NCI-H510A (cell line): ENCODE measurements at regions not wholly inside any gene's neighbourhood (a gene's known extent, or its start where the extent isn't known, plus 50 kb on each side); places are given as distances from the start of the nearest gene placed in this dataset.

Source experiments
- DNase-seq: peaks from one replicate; lab custom pipeline; 2025; lab: John Stamatoyannopoulos, UW

DNA sequence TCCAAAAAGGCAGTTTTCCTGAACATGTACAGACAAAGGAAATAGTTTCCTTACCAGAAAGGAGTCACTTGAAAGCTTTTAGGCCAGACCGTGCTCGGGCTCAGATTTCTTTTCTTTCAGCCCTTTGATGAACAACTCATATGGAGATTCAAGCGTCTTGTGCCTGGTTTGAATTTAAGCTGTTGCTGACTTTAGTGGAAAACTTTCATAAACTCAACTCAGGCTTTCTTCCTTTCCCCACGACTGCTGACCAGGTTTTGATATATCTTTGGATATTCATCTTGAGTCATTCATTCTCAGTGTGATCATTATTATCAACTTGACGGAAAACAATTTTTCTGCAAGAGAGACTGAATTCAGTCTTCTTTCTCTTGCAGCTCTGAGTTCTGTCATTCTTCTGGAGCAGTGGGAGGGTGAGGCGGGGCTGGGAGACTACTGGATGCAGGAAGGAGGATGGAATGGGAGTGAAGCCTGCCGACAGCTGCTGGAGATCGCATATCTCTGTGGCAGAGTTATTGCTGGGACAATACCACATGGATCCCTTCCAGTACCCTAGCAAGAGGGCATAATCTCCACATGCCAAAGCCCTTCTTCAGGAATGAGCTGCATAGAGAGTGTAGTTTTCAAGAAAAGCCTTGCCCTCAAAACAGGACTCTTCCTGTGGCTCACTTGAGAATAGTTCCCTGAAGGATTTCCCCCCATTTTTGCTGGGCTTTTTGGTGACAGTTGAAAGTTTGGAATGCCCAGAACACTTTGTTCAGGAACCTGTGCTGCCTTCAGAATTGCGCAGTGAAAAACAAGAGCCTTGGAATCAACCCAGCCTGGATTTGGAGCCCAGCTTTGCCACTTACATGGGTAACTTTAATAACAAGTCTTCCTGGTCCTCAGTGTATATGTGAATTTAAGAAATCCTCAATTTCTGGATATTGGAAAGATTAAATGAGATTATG lies 364.4 kb downstream of the ZNF521 start:
- DNase-seq = no peak

DNA sequence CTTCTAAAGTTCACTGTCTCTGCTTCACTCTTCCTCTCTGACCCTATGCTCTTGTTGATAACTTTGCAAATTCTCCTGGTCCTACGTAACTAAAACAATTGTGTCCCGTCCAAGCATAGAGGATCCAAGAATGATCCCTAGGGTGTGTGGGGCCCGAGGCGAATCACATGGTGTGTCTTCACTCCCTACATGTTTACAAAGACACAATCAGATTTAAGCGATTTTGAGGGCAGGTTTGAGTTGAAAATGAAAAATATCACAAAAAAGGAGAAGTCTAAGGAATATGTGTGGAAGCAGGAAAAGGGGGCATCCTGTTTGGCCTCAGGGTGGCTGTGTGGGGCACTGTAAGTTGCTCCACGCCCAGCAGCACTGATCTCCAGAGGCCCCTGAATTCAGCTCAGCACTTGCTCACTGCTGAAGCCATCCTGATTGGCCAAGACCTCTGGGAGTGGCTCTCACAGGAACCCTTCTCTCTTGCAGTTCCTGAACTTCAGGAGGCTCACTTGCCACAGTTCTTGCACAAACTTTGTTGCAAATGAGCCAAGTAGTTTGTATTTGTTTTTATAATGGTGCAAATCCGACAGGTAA lies 363.6 kb downstream of the ZNF521 start:
- no peak for DNase-seq

- no peak for DNase-seq
Measured at GRCh38 chr18:24989760-24990593, 362.0 kb downstream of the ZNF521 start.

GRCh38 chr18:24990671-24991134 lies 361.3 kb downstream of the ZNF521 start:
- DNase-seq = no peak

DNA sequence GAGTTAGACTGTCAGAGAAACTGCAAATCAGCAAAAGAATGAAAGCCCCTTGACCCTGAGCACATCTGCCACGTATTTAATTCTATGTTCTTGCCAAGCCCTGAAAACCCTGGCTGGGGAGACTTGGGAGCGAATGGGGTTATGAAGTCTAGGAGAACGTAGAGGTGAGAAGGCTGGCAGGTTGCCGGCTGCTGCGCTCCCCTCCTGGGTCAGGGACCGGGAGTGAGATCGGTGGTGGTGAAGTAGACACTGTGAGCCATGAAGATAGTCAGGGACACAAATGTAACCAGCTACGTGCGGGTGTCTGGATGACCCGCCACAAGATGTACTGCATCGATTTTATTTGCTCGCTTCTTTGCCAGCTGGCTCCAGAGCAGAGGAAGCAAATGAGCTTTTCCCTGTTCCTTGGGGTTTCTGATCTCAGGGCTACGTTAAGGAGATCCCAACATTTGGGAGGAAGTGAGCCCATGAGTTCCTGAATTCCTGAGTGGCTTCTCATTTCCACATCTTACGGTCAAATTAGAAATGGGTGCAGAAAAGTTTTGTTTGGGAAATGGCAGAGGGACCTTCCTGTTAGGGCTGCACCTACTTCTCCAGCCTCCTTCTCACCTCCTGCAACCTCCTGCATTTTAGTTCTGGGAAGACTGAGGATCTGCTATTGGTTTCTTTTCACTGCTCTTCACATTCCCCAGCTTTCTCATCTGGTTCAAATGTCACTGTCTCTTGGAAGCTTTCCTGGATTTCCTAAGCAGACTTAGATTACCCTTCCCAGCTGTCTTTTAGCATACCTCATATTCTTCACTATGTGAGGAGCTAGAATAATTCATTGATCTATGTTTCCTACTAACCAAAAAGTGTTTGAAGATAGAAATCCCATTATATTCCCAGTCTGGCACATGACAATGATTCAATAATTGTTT lies 360.6 kb downstream of the ZNF521 start:
- DNase-seq = no peak

- DNase-seq = no peak
Measured at GRCh38 chr18:24992491-24992890, 359.5 kb downstream of the ZNF521 start.

DNA sequence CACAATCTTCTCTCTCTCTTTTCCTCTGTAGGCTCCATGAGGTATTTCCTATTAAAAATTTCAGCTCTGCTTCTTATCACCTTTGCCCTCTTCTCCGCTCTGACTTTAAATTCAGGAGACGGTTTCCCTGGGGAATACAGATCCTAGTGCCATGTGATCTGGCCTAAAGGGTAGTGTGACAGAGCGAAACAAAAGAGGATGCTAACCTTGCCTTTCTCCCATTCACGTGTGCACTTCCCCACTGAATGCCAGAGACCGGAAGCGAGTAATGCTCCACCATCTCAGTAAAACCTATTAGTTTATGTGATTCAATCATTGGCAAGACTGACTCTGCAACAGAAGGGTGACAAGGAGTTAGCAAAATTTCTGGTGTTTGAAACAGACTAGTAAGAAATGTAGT lies 358.3 kb downstream of the ZNF521 start:
- no peak for DNase-seq

- no peak for DNase-seq
Measured at GRCh38 chr18:24995056-24995455, 356.9 kb downstream of the ZNF521 start.

- DNase-seq = no peak
Measured at GRCh38 chr18:24995755-24996154, 356.2 kb downstream of the ZNF521 start.

- DNase-seq = no peak
Measured at GRCh38 chr18:24999650-25000267, 352.2 kb downstream of the ZNF521 start.

DNA sequence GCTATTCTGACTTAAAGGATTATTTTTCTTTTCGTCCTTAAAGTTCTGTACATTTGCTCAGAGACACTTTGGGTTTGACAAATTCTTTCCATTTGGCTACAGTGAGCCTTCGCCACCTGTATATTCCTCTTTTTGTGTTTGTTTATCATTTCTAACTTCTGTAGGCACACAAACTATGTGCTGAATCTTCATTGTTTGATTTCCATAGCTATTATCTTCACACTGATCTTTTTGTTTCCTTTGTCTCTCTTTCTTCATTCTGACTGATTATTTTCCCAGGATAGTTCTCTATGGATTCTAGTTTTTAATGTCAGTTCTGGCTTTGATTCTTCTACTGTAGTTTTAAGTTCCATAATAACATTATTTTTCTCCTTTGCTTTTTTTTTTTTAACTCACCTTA lies 350.2 kb downstream of the ZNF521 start:
- DNase-seq = no peak

DNA sequence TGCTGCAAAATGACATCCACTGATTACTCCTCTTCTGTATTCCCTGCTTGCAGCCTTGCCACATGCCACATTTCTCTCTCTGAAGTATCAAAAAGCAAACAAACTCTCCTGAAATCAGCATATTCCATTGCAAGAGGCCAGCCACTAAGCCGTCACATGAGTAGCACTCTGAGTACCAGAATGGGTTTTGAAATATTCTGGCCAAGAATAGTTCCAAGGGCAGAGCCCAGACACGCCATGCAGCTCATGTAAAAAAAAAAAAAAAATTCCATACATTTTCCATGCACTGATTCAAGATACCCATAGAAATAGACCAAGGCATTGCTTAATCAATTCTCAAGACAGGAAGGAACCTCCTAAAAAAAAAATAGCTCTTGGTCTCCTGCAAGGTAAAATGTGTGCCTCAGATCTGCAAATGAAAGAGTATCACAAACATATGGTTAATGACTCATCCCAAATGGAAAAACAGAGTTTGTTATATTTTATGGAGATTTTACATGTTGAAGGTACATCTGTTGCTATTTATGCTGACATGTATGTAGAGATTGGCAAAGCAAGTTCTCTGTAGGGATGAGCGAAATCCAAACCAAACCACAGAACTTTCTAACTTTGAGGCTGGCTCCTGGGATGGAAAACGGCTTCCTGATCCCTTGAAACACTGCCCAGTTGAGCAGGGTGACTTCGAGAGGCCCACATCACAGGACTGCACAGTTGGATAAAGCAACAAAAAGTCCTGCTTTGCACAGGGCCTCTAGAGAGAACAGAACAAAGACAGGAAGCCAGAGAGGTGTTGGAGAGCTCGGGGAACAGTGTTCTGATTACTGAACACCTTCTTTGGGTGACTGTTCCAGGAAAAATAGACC lies 346.2 kb downstream of the ZNF521 start:
- no peak for DNase-seq

DNA sequence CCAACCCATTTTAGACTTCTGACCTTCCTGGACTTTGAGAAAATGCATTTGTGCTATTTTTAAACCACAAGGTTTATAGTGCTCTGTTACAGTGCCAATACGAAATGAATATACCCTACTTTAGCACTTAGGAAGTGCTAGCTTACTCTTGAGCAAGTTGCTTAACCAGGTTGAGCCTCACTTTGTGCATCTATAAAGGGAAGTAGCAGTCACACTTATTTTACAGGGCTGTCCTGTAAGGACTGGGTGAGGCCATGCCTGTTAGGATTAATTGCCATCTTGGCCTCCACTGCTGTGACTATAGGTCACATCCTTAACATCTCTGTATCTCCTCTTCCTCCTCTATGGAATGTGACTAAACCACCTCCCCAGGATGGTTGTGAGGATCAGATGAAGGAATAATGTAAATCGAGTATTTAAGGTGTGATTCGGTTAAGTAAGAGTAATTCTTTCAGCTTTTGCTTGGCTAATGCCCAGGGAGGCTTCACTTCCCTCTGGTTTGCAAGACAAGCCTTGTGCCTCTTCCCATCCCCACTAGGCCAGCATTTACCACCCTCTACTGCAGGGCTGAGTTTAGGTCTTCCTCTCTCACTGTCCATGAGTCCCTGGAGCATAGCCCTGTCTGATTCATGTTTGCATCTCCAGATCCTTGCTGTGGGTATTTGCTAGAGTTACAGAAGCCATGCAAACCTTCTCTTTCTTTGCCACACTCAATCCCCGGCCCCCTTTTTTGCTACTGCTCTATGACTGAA lies 341.2 kb downstream of the ZNF521 start:
- DNase-seq = no peak
